Liver (tissue), 8 donors: ENCODE measurements at regions not wholly inside any gene's neighbourhood (a gene's known extent, or its start where the extent isn't known, plus 50 kb on each side); places are given as distances from the start of the nearest gene placed in this dataset.

Source experiments
- DNase-seq: peaks from one replicate; pipeline ENCODE4 v3.0.0-alpha.2; 2017; ENCODE audit warnings: low spot score
- H3K27ac ChIP-seq, 2 donors: one replicate each; pipeline ENCODE4 v1.7.0; 2013; ENCODE audit warnings: inconsistent platforms in 2 of 2, low read length in 2 of 2, control low read depth in 1 of 2, low read depth in 1 of 2, mild to moderate bottlenecking in 1 of 2
- H3K27me3 ChIP-seq, 4 donors: one replicate each; pipeline versions ENCODE4 v1.6.1 to v1.7.0; 2013; ENCODE audit warnings: low read length in 3 of 4, inconsistent platforms in 1 of 4, mild to moderate bottlenecking in 1 of 4, moderate library complexity in 1 of 4; ENCODE audit not compliant: control insufficient read depth in 4 of 4, insufficient read depth in 4 of 4
- H3K36me3 ChIP-seq, 4 donors: one replicate each; pipeline versions ENCODE4 v1.6.1 to v1.7.0; 2013; ENCODE audit warnings: low read length in 3 of 4, mild to moderate bottlenecking in 3 of 4, low read depth in 1 of 4, moderate library complexity in 1 of 4; ENCODE audit not compliant: control insufficient read depth in 4 of 4, insufficient read depth in 3 of 4
- H3K4me1 ChIP-seq, 4 donors: one replicate each; pipeline versions ENCODE4 v1.6.1 to v1.7.0; 2013; ENCODE audit warnings: low read length in 3 of 4, mild to moderate bottlenecking in 3 of 4, moderate library complexity in 1 of 4; ENCODE audit not compliant: control insufficient read depth in 4 of 4, insufficient read depth in 4 of 4
- H3K4me3 ChIP-seq, 3 donors: one replicate each; pipeline versions ENCODE4 v1.6.1 to v1.7.0; 2013; ENCODE audit warnings: low read length in 3 of 3, control low read depth in 1 of 3, low read depth in 1 of 3, mild to moderate bottlenecking in 1 of 3
- H3K9ac ChIP-seq, 2 donors: one replicate each; pipeline ENCODE4 v1.7.0; 2013; ENCODE audit warnings: low read length in 2 of 2, mild to moderate bottlenecking in 2 of 2, moderate library complexity in 2 of 2, control low read depth in 1 of 2, low read depth in 1 of 2
- H3K9me3 ChIP-seq, 4 donors: one replicate each; pipeline versions ENCODE4 v1.6.1 to v1.7.0; 2013; ENCODE audit warnings: low read length in 3 of 4; ENCODE audit not compliant: control insufficient read depth in 4 of 4
- ATF3 ChIP-seq: IDR thresholded peaks from 2 replicates; pipeline ENCODE4 v1.6.1; 2016; ENCODE audit warnings: antibody characterized with exemption
- CTCF ChIP-seq: fragments of 150-350 bp; IDR thresholded peaks from 2 replicates; pipeline ENCODE4 v1.5.1; 2017; ENCODE audit warnings: improper control_type of control experiment, low read depth, low read length; ENCODE audit not compliant: missing input control
- EGR1 ChIP-seq, 2 donors: IDR thresholded peaks; 2 replicates each; pipeline ENCODE4 v1.6.1; 2016 to 2018; ENCODE audit warnings: antibody characterized with exemption in 2 of 2, low read depth in 2 of 2
- FOXA1 ChIP-seq: IDR thresholded peaks from 2 replicates; pipeline ENCODE4 v1.6.1; 2016; ENCODE audit warnings: antibody characterized with exemption
- FOXA2 ChIP-seq: IDR thresholded peaks from 2 replicates; pipeline ENCODE4 v1.6.1; 2016; ENCODE audit warnings: antibody characterized with exemption
- HNF4A ChIP-seq, 2 donors: conservative IDR thresholded peaks; 2 replicates each; pipeline ENCODE4 v1.6.1; 2016; ENCODE audit warnings: antibody characterized with exemption in 2 of 2, mild to moderate bottlenecking in 2 of 2
- JUND ChIP-seq, 2 donors: IDR thresholded peaks; 2 replicates each; pipeline ENCODE4 v1.6.1; 2016; ENCODE audit warnings: antibody characterized with exemption in 2 of 2
- MAX ChIP-seq: IDR thresholded peaks from 2 replicates; pipeline ENCODE4 v1.6.1; 2016; ENCODE audit warnings: antibody characterized with exemption
- NR2F2 ChIP-seq: IDR thresholded peaks from 2 replicates; pipeline ENCODE4 v1.6.1; 2016; ENCODE audit warnings: antibody characterized with exemption
- RAD21 ChIP-seq, 2 donors: IDR thresholded peaks; 2 replicates each; pipeline ENCODE4 v1.6.1; 2016; ENCODE audit warnings: antibody characterized with exemption in 2 of 2, mild to moderate bottlenecking in 2 of 2
- REST ChIP-seq: IDR thresholded peaks from 2 replicates; pipeline ENCODE4 v1.6.1; 2016; ENCODE audit warnings: antibody characterized with exemption, mild to moderate bottlenecking
- RXRA ChIP-seq, 2 donors: IDR thresholded peaks; 2 replicates each; pipeline ENCODE4 v1.6.1; 2017 to 2018; ENCODE audit warnings: antibody characterized with exemption in 2 of 2, mild to moderate bottlenecking in 1 of 2
- ZBTB33 ChIP-seq: IDR thresholded peaks from 2 replicates; pipeline ENCODE4 v1.6.1; 2016; ENCODE audit warnings: antibody characterized with exemption
- WGBS: extraction: QIAGEN DNeasy Blood & Tissue Kit; methylation state at CpG from one replicate; pipeline ENCODE4 v1.1.7; 2013; 5-methylcytosine and 5-hydroxymethylcytosine counted together
- donor health status: healthy.
- donor health status: healthy.
- donor health status: healthy.
- donor health status: healthy.
- donor health status: healthy.

GRCh38 chr13:105804561-105805190, 730.8 kb downstream of the EFNB2 start:
- 82% methylated on average over 3 of the region's 3 CpGs for WGBS
- Histone ChIP-seq H3K27ac (no peak overlapping the region), H3K9me3 (peaks cover 0 to 1% (median 0%) of the 10 kb centered on the region in 4 donors), H3K4me3 (no peak overlapping the region), H3K27me3 (no peaks in the 10 kb centered on the region), H3K36me3 (no peaks in the 10 kb centered on the region), H3K4me1 (peaks cover 0 to under 1% (median 0%) of the 10 kb centered on the region in 4 donors), H3K9ac (no peak overlapping the region)
- TF ChIP-seq EGR1 (IDR thresholded peaks at IDR 0.05; ENCODE audit: low read depth in 2 of 2): no peak
- TF ChIP-seq RXRA (IDR thresholded peaks at IDR 0.05): no peak
- no peak for TF ChIP-seq JUND (IDR thresholded peaks at IDR 0.05)
- TF ChIP-seq ATF3: no peak
- TF ChIP-seq REST: no peak
- TF ChIP-seq FOXA2: no peak
- TF ChIP-seq RAD21 (IDR thresholded peaks at IDR 0.05): no peak
- no peak for DNase-seq

- no peak for DNase-seq
- no peaks in the 10 kb centered on the region for H3K36me3 ChIP-seq
- H3K4me1 ChIP-seq: peaks cover 0 to 1% (median 0%) of the 10 kb centered on the region in 4 donors
- no peaks in the 10 kb centered on the region for H3K27me3 ChIP-seq
- no peak for TF ChIP-seq ZBTB33
- no peak for TF ChIP-seq RXRA (IDR thresholded peaks at IDR 0.05)
- H3K9ac ChIP-seq: no peak overlapping the region
- H3K9me3 ChIP-seq: no peaks in the 10 kb centered on the region
- H3K4me3 ChIP-seq: no peak overlapping the region
- H3K27ac ChIP-seq: no peak overlapping the region
Measured at GRCh38 chr13:105799155-105799554, 736.3 kb downstream of the EFNB2 start.

GRCh38 chr13:105798541-105798940, 736.9 kb downstream of the EFNB2 start:
- no peaks in the 10 kb centered on the region for H3K27me3 ChIP-seq
- no peak overlapping the region for H3K27ac ChIP-seq
- no peaks in the 10 kb centered on the region for H3K9me3 ChIP-seq
- no peak overlapping the region for H3K9ac ChIP-seq
- no peak overlapping the region for H3K4me3 ChIP-seq
- peaks cover 0 to 1% (median 0%) of the 10 kb centered on the region in 4 donors for H3K4me1 ChIP-seq
- no peaks in the 10 kb centered on the region for H3K36me3 ChIP-seq
- 37% methylated on average over 1 of the region's 1 CpG for WGBS
- no peak for DNase-seq
- TF ChIP-seq HNF4A (conservative IDR thresholded peaks at IDR 0.05) (no peak), JUND (IDR thresholded peaks at IDR 0.05) (no peak), ZBTB33 (no peak), EGR1 (IDR thresholded peaks at IDR 0.05; ENCODE audit: low read depth in 2 of 2) (no peak), NR2F2 (no peak), CTCF (no peak), MAX (no peak), FOXA1 (no peak), REST (no peak)
